H9 (cell line): ENCODE measurements at regions not wholly inside any gene's neighbourhood (a gene's known extent, or its start where the extent isn't known, plus 50 kb on each side); places are given as distances from the start of the nearest gene placed in this dataset.

Source experiments
- DNase-seq: peaks from one replicate; pipeline ENCODE4 v3.0.0-alpha.2; 2017
- H2AFZ ChIP-seq: one replicate; pipeline ENCODE4 v1.6.1; 2013; ENCODE audit warnings: mild to moderate bottlenecking, low read length, control low read depth, moderate library complexity
- H2AK5ac ChIP-seq: 2 replicates; pipeline ENCODE4 v1.6.1; 2013; ENCODE audit warnings: low read length, control low read depth, mixed read lengths; ENCODE audit not compliant: insufficient read length
- H2BK120ac ChIP-seq: one replicate; pipeline ENCODE4 v1.6.1; 2013; ENCODE audit warnings: low read depth, mild to moderate bottlenecking, low read length, control low read depth, inconsistent platforms; ENCODE audit not compliant: poor library complexity, severe bottlenecking
- H2BK12ac ChIP-seq: 2 replicates; pipeline ENCODE4 v1.6.1; 2013; ENCODE audit warnings: low read length, control low read depth, mixed read lengths, low read depth; ENCODE audit not compliant: insufficient read length
- H2BK15ac ChIP-seq: 2 replicates; pipeline ENCODE4 v1.6.1; 2013; ENCODE audit warnings: low read depth, low read length, control low read depth
- H2BK20ac ChIP-seq: one replicate; pipeline ENCODE4 v1.6.1; 2013; ENCODE audit warnings: low read depth, mild to moderate bottlenecking, low read length, control low read depth, inconsistent platforms; ENCODE audit not compliant: poor library complexity, severe bottlenecking
- H2BK5ac ChIP-seq: 2 replicates; pipeline ENCODE4 v1.6.1; 2013; ENCODE audit warnings: low read length, control low read depth, mixed read lengths; ENCODE audit not compliant: insufficient read length
- H3K14ac ChIP-seq: 2 replicates; pipeline ENCODE4 v1.6.1; 2013; ENCODE audit warnings: low read length, control low read depth; ENCODE audit not compliant: insufficient read depth
- H3K18ac ChIP-seq: 2 replicates; pipeline ENCODE4 v1.6.1; 2013; ENCODE audit warnings: low read depth, mild to moderate bottlenecking, mixed read lengths, low read length, control low read depth; ENCODE audit not compliant: insufficient read length
- H3K23ac ChIP-seq: 2 replicates; pipeline ENCODE4 v1.6.1; 2013; ENCODE audit warnings: low read length, control low read depth, mixed read lengths, low read depth; ENCODE audit not compliant: insufficient read length
- H3K23me2 ChIP-seq: 2 replicates; pipeline ENCODE4 v1.6.1; 2013; ENCODE audit warnings: low read depth, mild to moderate bottlenecking, mixed read lengths, low read length, control low read depth; ENCODE audit not compliant: insufficient read length, poor library complexity, severe bottlenecking
- H3K27ac ChIP-seq: 2 replicates; pipeline ENCODE4 v1.5.1; 2013; ENCODE audit warnings: low read length, control low read depth, mixed read lengths, low read depth; ENCODE audit not compliant: insufficient read length
- H3K27me3 ChIP-seq: 2 replicates; pipeline ENCODE4 v1.6.1; 2013; ENCODE audit warnings: low read length, control low read depth, inconsistent platforms; ENCODE audit not compliant: insufficient read depth
- H3K4ac ChIP-seq: 2 replicates; pipeline ENCODE4 v1.6.1; 2013; ENCODE audit warnings: low read depth, mild to moderate bottlenecking, control low read depth, inconsistent platforms, low read length, moderate library complexity
- H3K4me1 ChIP-seq: 2 replicates; pipeline ENCODE4 v1.6.1; 2013; ENCODE audit warnings: low read length, control low read depth, inconsistent platforms; ENCODE audit not compliant: insufficient read depth
- H3K4me2 ChIP-seq: 2 replicates; pipeline ENCODE4 v1.6.1; 2013; ENCODE audit warnings: low read length, control low read depth, mixed read lengths; ENCODE audit not compliant: insufficient read length, insufficient read depth
- H3K56ac ChIP-seq: 2 replicates; pipeline ENCODE4 v1.6.1; 2013; ENCODE audit warnings: low read depth, mild to moderate bottlenecking, mixed read lengths, low read length, control low read depth; ENCODE audit not compliant: insufficient read length
- H3K79me1 ChIP-seq: 2 replicates; pipeline ENCODE4 v1.6.1; 2013; ENCODE audit warnings: low read depth, mild to moderate bottlenecking, moderate library complexity, low read length, control low read depth, inconsistent platforms; ENCODE audit not compliant: insufficient read depth, poor library complexity, severe bottlenecking
- H3K79me2 ChIP-seq: 2 replicates; pipeline ENCODE4 v1.6.1; 2013; ENCODE audit warnings: low read length, control low read depth, inconsistent platforms; ENCODE audit not compliant: insufficient read depth
- H3K9ac ChIP-seq: 2 replicates; pipeline ENCODE4 v1.6.1; 2013; ENCODE audit warnings: low read length, control low read depth, mixed read lengths; ENCODE audit not compliant: insufficient read length; ENCODE audit errors: extremely low read depth
- H3K9me3 ChIP-seq: one replicate; pipeline ENCODE4 v1.6.1; 2013; ENCODE audit warnings: low read depth, low read length, inconsistent platforms; ENCODE audit not compliant: control insufficient read depth
- H3T11ph ChIP-seq: one replicate; pipeline ENCODE4 v1.6.1; 2013; ENCODE audit warnings: mild to moderate bottlenecking, low read length, control low read depth, inconsistent platforms
- H4K20me1 ChIP-seq: one replicate; pipeline ENCODE4 v1.6.1; 2013; ENCODE audit not compliant: control insufficient read depth, insufficient read length, insufficient read depth
- H4K5ac ChIP-seq: 2 replicates; pipeline ENCODE4 v1.6.1; 2013; ENCODE audit warnings: low read depth, mild to moderate bottlenecking, mixed read lengths, low read length, control low read depth; ENCODE audit not compliant: insufficient read length
- H4K8ac ChIP-seq: replicated peaks from 2 replicates; pipeline ENCODE4 v1.6.1; 2013; ENCODE audit warnings: low read length, control low read depth, mixed read lengths, low read depth; ENCODE audit not compliant: insufficient read length
- H4K91ac ChIP-seq: 2 replicates; pipeline ENCODE4 v1.6.1; 2013; ENCODE audit warnings: low read depth, mild to moderate bottlenecking, moderate library complexity, mixed read lengths, low read length, control low read depth; ENCODE audit not compliant: insufficient read length
- H3K27ac Mint-ChIP-seq, 3 experiments: 2 replicates in 2 of 3; 3 replicates in 1 of 3; pipeline ENCODE4 v1.8.0; 2020 to 2021; ENCODE audit warnings: mixed read lengths in 3 of 3, mild to moderate bottlenecking in 1 of 3, moderate library complexity in 1 of 3
- H3K27me3 Mint-ChIP-seq: 2 replicates; pipeline ENCODE4 v1.8.0; 2021; ENCODE audit warnings: low read depth, mild to moderate bottlenecking, moderate library complexity, mixed read lengths
- H3K36me3 Mint-ChIP-seq, 3 experiments: 2 replicates in 2 of 3; 3 replicates in 1 of 3; pipeline ENCODE4 v1.8.0; 2020 to 2021; ENCODE audit warnings: low read depth in 3 of 3, mixed read lengths in 3 of 3; ENCODE audit not compliant: insufficient read depth in 1 of 3
- H3K4me1 Mint-ChIP-seq, 2 experiments: 2 replicates each; pipeline ENCODE4 v1.8.0; 2020; ENCODE audit warnings: mixed read lengths in 2 of 2
- H3K4me3 Mint-ChIP-seq, 2 experiments: 2 replicates in 1 of 2; 3 replicates in 1 of 2; pipeline ENCODE4 v1.8.0; 2020 to 2021; ENCODE audit warnings: mild to moderate bottlenecking in 2 of 2, mixed read lengths in 2 of 2, moderate library complexity in 1 of 2
- H3K9me3 Mint-ChIP-seq, 2 experiments: 2 replicates in 1 of 2; 3 replicates in 1 of 2; pipeline ENCODE4 v1.8.0; 2020; ENCODE audit warnings: mild to moderate bottlenecking in 2 of 2, mixed read lengths in 2 of 2, moderate library complexity in 1 of 2
- WGBS: extraction: QIAGEN DNeasy Blood & Tissue Kit; methylation state at CpG from one replicate; pipeline ENCODE4 v1.1.7; 2013; ENCODE audit warnings: missing lambda C conversion rate, low lambda C conversion rate, mixed read lengths; ENCODE audit not compliant: insufficient read length; ENCODE audit errors: extremely low coverage; 5-methylcytosine and 5-hydroxymethylcytosine counted together
- TF ChIP-seq, protein P1 (sequence below): fragments of 200-600 bp; sonication (generic); conservative IDR thresholded peaks from 3 replicates; pipeline ENCODE4 v1.8.0; 2021; ENCODE audit warnings: antibody characterized with exemption, mild to moderate bottlenecking

DNA sequence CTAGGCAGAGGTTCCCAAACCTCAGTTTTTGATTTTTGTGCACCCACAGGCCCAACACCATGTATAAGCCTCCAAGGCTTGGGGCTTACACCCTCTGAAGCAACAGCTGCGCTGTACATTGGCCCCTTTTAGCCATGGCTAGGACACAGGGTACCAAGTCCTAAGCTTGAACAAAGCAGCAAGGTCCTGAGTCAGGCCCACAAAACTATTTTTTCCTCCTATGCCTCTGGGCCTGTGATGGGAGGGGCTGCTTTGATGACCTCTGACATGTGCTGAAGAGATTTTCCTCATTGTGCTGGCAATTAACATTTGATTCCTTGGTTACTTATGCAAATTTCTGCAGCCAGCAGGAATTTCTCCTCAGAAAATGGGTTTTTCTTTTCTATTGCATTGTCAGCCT is 262.2 kb upstream of the CEP162 start:
- Histone ChIP-seq H2BK15ac (no peak overlapping the region), H3K4ac (no peak overlapping the region), H3K27me3 (no peaks in the 10 kb centered on the region), H3K23me2 (no peaks in the 10 kb centered on the region), H4K8ac (no peak overlapping the region), H3K14ac (no peak overlapping the region), H2BK5ac (no peak overlapping the region), H3K56ac (no peak overlapping the region), H3K27ac (no peak overlapping the region), H3K18ac (no peak overlapping the region), H3K9me3 (peaks cover 7% of the 10 kb centered on the region), H2BK120ac (no peak overlapping the region), H3K4me1 (no peaks in the 10 kb centered on the region), H4K91ac (no peak overlapping the region), H2BK12ac (no peak overlapping the region), H3K23ac (no peak overlapping the region), H4K20me1 (no peaks in the 10 kb centered on the region), H3K79me2 (no peaks in the 10 kb centered on the region), H3K9ac (no peak overlapping the region), H3T11ph (no peak overlapping the region), H2AFZ (no peak overlapping the region), H2BK20ac (no peak overlapping the region), H2AK5ac (no peak overlapping the region), H3K4me2 (no peak overlapping the region), H3K79me1 (no peaks in the 10 kb centered on the region), H4K5ac (no peak overlapping the region)
- Mint-ChIP-seq H3K27me3 (no peaks in the 10 kb centered on the region), H3K27ac (no peak overlapping the region), H3K36me3 (peaks cover 5 to 15% (median 15%) of the 10 kb centered on the region in 3 experiments), H3K4me3 (no peak overlapping the region), H3K4me1 (no peaks in the 10 kb centered on the region), H3K9me3 (peaks cover 23 to 24% of the 10 kb centered on the region in 2 experiments)
- WGBS: no CpG with 5 or more reads among the region's 1 CpG
- TF ChIP-seq, protein P1, sequence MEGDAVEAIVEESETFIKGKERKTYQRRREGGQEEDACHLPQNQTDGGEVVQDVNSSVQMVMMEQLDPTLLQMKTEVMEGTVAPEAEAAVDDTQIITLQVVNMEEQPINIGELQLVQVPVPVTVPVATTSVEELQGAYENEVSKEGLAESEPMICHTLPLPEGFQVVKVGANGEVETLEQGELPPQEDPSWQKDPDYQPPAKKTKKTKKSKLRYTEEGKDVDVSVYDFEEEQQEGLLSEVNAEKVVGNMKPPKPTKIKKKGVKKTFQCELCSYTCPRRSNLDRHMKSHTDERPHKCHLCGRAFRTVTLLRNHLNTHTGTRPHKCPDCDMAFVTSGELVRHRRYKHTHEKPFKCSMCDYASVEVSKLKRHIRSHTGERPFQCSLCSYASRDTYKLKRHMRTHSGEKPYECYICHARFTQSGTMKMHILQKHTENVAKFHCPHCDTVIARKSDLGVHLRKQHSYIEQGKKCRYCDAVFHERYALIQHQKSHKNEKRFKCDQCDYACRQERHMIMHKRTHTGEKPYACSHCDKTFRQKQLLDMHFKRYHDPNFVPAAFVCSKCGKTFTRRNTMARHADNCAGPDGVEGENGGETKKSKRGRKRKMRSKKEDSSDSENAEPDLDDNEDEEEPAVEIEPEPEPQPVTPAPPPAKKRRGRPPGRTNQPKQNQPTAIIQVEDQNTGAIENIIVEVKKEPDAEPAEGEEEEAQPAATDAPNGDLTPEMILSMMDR: no peak
- DNase-seq: no peak
